Cardiac septum (tissue), 1 donor: ENCODE measurements at regions not wholly inside any gene's neighbourhood (a gene's known extent, or its start where the extent isn't known, plus 50 kb on each side); places are given as distances from the start of the nearest gene placed in this dataset.
"Not testable (repeated sequence)": the region's sequence is repeated elsewhere in the genome, so short reads cannot be mapped to it uniquely, and the experiment has no call there.

ENCODE experiments used
- DNase-seq: peaks from one replicate; pipeline ENCODE4 v3.0.0-alpha.2; 2020; ENCODE audit warnings: low spot score
- intact Hi-C: fragments of 100-400 bp; cut with DNase I; formaldehyde crosslinking; loops from one replicate; pipeline ENCODE4 v1.14.0; 2022
- donor health status: DM: no; HTN: no; CAD: no.

- intact Hi-C loops = no loop called here
Measured at GRCh38 chr10:11691319-11691755, 50.8 kb upstream of the ECHDC3 start.

GRCh38 chr10:11689945-11690736 is 52.0 kb upstream of the ECHDC3 start:
- intact Hi-C loops = no loop called here
- DNase-seq = no peak

More at GRCh38 chr10:11691319-11691755, 50.8 kb upstream of the ECHDC3 start:
- no peak for DNase-seq

GRCh38 chr10:11688448-11688795 is 53.8 kb upstream of the ECHDC3 start:
- intact Hi-C loops, DNase-seq: not testable (repeated sequence)

- intact Hi-C loops = no loop called here
- DNase-seq = no peak
Measured at GRCh38 chr10:11687779-11688447, 54.3 kb upstream of the ECHDC3 start.

GRCh38 chr10:11687357-11687771 is 54.8 kb upstream of the ECHDC3 start:
- intact Hi-C loops = no loop called here
- no peak for DNase-seq

GRCh38 chr10:11685787-11686218 is 56.4 kb upstream of the ECHDC3 start:
- intact Hi-C loops = no loop called here
- no peak for DNase-seq

GRCh38 chr10:11684717-11685645 is 57.2 kb upstream of the ECHDC3 start:
- intact Hi-C loops = loop anchor here (5.0 kb wide), 1 partner anchor 73 kb away; the partner anchor contains the start of gene USP6NL
- peak; percentile 81 for DNase-seq

- DNase-seq = not testable (repeated sequence)
- intact Hi-C loops = loop anchor here (5.0 kb wide), 1 partner anchor 72 kb away; the partner anchor contains the start of gene USP6NL
Measured at GRCh38 chr10:11684341-11684716, 57.9 kb upstream of the ECHDC3 start.

- no peak for DNase-seq
- intact Hi-C loops = loop anchor here (5.0 kb wide), 1 partner anchor 71 kb away; the partner anchor contains the start of gene USP6NL
Measured at GRCh38 chr10:11683529-11684320, 58.5 kb upstream of the ECHDC3 start.

- intact Hi-C loops = loop anchor here (5.0 kb wide), 1 partner anchor 71 kb away; the partner anchor contains the start of gene USP6NL
- no peak for DNase-seq
Measured at GRCh38 chr10:11682851-11683250, 59.3 kb upstream of the ECHDC3 start.

- intact Hi-C loops = loop anchor here (5.0 kb wide), 1 partner anchor 70 kb away; the partner anchor contains the start of gene USP6NL
- DNase-seq = no peak
Measured at GRCh38 chr10:11682267-11682683, 59.9 kb upstream of the ECHDC3 start.

GRCh38 chr10:11680496-11680895 is 61.7 kb upstream of the ECHDC3 start:
- no peak for DNase-seq
- intact Hi-C loops = loop anchor here (5.0 kb wide), 1 partner anchor 68 kb away; the partner anchor contains the start of gene USP6NL

GRCh38 chr10:11679946-11680345 is 62.2 kb upstream of the ECHDC3 start:
- intact Hi-C loops = loop anchor here (5.0 kb wide), 1 partner anchor 68 kb away; the partner anchor contains the start of gene USP6NL
- no peak for DNase-seq

- intact Hi-C loops = no loop called here
- DNase-seq = no peak
Measured at GRCh38 chr10:11678074-11678793, 63.9 kb upstream of the ECHDC3 start.

- intact Hi-C loops = no loop called here
- no peak for DNase-seq
Measured at GRCh38 chr10:11677480-11677879, 64.7 kb upstream of the ECHDC3 start.

GRCh38 chr10:11673346-11674280 is 62.2 kb upstream of the USP6NL start:
- DNase-seq = no peak
- intact Hi-C loops = no loop called here

- DNase-seq = no peak
- intact Hi-C loops = no loop called here
Measured at GRCh38 chr10:11672836-11673235, 61.4 kb upstream of the USP6NL start.
